Ovary (tissue), 3 donors: ENCODE measurements at regions not wholly inside any gene's neighbourhood (a gene's known extent, or its start where the extent isn't known, plus 50 kb on each side); places are given as distances from the start of the nearest gene placed in this dataset.

Experiments
- EP300 ChIP-seq: sonication (generic); formaldehyde crosslinking; IDR thresholded peaks from one replicate; pipeline ENCODE4 v1.6.1; 2017; ENCODE audit warnings: antibody characterized with exemption
- POLR2A ChIP-seq: fragments of 450-650 bp; IDR thresholded peaks from one replicate; pipeline ENCODE4 v1.6.1; 2017; ENCODE audit warnings: antibody characterized with exemption, mild to moderate bottlenecking, moderate library complexity
- TF ChIP-seq, protein P1 (sequence below), 3 donors: fragments of 450-650 bp in 2 of 3; fragments of 200-600 bp in 1 of 3; IDR thresholded peaks; one replicate each; pipeline versions ENCODE4 v1.5.1 to v1.8.0; 2016 to 2022; ENCODE audit warnings: antibody characterized with exemption in 3 of 3, mild to moderate bottlenecking in 1 of 3
- donor health status: DM: no; HTN: no; CAD: no.

DNA sequence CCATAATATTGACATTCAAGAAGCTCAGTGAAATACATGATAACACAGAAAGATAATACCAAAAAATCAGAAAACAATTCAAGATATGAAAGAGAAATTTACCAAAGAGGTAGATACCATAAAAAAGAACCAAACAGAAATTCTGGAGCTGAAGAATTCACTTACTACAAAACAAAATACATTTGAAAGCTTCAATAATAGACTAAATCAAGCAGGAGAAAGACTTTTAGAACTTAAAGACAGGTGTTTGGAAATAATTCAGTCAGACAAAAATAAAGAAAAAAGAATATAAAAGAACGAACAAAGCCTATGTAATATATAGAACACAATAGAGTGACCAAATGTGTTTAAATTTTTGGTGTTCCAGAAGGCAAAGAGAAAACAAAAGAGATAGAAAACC, 158.7 kb downstream of the MOBP start:
- TF ChIP-seq POLR2A = no peak
- TF ChIP-seq, protein P1, sequence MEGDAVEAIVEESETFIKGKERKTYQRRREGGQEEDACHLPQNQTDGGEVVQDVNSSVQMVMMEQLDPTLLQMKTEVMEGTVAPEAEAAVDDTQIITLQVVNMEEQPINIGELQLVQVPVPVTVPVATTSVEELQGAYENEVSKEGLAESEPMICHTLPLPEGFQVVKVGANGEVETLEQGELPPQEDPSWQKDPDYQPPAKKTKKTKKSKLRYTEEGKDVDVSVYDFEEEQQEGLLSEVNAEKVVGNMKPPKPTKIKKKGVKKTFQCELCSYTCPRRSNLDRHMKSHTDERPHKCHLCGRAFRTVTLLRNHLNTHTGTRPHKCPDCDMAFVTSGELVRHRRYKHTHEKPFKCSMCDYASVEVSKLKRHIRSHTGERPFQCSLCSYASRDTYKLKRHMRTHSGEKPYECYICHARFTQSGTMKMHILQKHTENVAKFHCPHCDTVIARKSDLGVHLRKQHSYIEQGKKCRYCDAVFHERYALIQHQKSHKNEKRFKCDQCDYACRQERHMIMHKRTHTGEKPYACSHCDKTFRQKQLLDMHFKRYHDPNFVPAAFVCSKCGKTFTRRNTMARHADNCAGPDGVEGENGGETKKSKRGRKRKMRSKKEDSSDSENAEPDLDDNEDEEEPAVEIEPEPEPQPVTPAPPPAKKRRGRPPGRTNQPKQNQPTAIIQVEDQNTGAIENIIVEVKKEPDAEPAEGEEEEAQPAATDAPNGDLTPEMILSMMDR (IDR thresholded peaks at IDR 0.05) = no peak
- no peak for TF ChIP-seq EP300
